ENCODE measurements at regions not wholly inside any gene's neighbourhood (a gene's known extent, or its start where the extent isn't known, plus 50 kb on each side); places are given as distances from the start of the nearest gene placed in this dataset.
"Not testable (repeated sequence)": the region's sequence is repeated elsewhere in the genome, so short reads cannot be mapped to it uniquely, and the experiment has no call there.

DNA sequence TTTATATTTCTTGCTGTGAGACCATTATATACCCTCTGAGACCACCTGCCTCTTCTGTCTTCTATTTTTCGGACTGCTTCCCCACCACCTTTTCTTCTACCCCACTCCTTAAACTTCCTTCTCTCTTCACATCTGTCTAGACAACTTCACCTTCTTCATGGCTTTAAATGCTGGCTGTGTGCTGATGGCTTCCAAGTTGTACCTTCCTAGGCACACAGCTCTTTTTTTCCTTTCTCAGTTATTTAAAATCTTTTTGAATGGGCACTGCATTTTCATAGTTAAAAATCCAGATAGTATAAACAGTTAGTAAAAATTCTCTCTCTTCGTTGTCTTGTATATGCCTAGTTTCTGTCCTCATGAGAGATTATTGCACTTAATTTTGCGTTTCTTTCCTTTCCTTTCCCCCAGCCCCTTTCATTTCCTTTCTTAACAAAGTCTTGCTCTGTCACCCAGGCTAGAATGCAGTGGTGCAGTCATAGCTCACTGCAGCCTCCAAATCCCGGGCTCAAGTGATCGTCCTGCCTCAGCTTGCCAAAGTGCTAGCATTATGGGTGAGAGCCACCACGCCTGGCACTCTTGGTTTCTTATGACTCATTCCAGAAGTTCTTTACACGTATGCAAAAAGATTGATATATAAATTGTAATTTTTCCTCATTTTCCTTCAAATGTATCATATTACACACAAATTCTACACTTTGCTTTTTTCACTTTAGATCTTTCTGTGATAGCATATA, 114.3 kb downstream of the NPIPB5 start:
- DNase-seq (ENCODE audit: low spot score) = no peak

DNA sequence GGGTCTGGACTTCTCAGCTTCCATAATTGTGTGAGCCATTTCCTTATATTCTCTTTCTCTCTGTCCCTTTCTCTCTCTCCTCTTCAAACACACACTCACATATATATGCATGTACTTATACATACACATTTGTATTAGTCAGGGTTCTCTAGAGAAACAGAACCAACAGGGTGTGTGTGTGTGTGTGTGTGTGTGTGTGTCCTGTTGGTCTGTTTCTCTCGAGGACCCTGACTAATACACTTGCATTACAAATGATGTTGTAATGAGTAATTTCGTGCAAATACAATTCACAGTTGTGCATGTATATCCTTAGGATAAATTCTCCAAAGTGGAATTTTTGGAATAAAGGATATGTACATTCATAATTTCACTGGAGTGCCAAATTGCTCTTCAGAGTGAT, 115.3 kb downstream of the NPIPB5 start:
- DNase-seq (ENCODE audit: low spot score) = no peak

DNA sequence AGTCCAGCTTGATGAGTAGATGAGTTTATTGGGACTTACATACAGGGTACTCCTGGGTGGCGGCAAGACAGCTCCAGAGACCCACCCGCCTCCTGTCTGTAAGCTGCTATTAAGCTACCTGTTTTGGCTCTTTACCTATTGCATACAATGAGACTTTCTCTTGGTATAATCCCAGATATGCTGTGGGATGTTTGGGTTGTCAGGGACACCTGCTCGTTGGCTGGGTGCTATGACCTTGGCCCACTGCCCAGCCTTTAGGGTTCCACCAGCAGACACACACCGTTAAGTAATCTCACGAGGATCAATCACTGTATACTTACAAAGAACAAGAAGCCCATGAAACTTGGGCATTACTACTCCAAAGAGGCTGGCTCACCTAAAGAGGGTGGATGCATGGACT, 116.4 kb downstream of the NPIPB5 start:
- no peak for DNase-seq (ENCODE audit: low spot score)

DNA sequence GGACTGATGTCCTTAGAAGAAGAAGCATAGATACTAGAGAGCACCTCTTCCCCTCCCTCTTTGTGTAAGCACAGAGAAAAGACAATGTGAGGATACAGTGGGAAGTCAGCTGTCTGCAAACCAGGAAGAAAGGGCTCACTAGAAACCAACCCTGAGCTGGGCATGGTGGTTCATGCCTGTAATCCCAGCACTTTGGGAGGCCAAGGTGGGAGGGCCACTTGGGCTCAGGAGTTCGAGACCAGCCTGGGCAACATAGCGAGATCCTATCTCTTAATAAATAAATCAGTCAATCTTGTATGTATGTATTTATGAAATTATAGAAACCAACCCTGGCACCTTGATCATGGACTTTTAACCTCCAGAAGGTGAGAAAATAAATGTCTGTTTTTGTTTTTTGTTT, 118.3 kb downstream of the NPIPB5 start:
- no peak for DNase-seq (ENCODE audit: low spot score)

DNA sequence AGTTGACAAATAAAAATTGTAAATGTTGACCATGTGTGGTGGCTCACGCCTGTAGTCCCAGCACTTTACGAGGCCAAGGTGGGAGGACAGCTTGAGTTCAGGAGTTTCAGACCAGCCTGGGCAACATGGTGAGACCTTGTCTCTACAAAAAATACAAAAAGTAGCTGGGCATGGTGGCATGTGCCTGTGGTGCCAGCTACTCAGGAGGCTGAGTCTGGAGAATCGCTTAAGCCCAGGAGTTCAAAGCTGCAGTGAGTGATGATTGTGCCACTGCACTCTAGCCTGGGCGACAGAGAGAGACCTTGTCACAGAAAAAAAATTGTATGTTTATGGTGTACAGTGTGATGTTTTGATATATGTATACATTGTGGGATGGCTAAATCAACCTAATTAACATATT, 119.6 kb downstream of the NPIPB5 start:
- no peak for DNase-seq (ENCODE audit: low spot score)

DNA sequence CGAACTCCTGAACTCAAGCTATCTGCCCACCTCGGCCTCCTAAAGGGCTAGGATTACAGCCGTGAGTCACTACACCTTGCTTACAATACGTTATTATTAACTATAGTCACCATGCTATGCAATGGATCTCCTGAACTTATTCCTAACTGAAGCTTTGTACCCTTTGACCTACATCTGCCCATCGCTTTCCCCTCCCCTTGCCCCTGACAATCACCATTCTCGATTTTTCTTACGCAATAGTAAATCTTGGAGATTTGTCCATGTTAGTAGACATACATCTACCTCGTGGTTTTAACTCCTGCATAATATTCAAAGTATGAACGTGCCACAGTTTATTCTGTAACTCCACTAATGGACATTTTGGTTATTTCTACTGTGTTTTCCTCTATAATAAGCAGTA, 120.6 kb downstream of the NPIPB5 start:
- DNase-seq (ENCODE audit: low spot score) = no peak

DNA sequence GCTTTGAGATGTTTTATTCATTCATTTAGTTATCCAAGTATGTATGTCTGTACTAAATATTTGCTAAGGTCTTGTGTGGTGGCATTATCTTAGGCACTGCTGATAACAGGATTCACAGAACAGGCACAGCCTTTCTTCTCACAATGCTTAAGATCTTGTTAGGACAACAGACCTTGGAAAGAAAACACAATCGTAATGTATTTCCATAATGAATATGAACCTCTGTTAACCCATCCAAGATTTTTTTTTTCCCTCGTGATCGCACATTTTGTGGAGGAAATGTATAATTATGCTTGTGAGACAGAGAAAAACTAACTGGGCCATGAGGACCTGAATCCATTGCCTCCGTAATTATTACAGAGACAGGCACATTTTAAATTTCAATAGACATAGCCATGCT, 121.9 kb downstream of the NPIPB5 start:
- no peak for DNase-seq (ENCODE audit: low spot score)

DNA sequence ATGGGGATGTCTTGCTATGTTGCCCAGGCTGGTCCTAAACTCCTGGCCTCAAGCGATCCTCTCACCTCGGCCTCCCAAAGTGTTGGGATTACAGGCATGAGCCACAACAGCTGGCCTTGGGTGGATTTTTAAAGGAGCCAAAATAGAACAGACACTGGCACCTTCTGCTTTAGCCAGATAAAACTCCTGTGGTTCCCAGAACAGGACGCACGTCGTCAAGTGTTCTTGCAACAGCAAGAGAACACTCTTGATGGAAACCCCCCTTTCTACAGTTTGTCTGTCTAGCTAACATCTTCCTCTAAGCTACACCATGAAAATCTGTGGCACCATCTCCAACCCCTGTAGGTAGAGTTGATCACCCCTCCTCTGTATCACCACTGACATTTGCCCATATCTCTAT, 122.6 kb downstream of the NPIPB5 start:
- no peak for DNase-seq (ENCODE audit: low spot score)

DNA sequence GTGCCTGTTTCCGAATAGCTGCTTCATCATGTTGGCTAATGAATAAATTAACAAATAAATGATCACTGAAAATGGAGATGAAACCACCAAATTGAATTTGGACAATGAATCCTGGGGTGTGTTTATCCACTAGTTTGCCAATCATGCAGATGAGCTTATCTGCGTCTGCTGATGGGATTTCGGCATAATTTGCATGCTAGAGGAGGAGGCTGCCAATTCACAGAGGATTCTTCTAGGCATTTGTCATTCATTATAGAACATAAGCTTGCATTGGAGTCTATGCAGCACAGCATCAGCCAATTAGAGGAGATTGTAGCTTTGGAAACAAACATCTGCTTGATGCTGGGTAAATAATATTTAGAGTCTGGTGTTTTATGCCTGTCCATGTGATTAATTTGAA, 123.1 kb downstream of the NPIPB5 start:
- DNase-seq (ENCODE audit: low spot score) = no peak

DNA sequence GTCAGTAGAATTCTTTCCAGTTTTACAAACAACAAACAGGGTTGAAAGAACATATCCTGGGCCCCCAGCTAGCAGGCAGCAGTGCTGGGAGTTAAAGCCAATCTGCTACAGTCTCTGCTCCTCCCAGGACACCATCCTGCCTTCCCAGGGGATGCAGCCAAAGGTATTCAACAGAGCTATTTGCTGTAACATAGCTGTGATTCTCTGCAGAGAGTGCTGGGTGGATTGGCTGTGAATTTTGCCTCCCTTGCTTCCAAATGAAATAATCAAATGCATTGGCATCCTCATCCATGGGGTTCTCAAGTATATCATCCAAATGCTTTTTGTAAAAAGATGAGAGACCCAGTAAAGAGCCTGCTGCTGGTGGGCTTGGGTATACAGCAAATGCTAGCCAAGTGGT, 124.3 kb downstream of the NPIPB5 start:
- no peak for DNase-seq (ENCODE audit: low spot score)

DNA sequence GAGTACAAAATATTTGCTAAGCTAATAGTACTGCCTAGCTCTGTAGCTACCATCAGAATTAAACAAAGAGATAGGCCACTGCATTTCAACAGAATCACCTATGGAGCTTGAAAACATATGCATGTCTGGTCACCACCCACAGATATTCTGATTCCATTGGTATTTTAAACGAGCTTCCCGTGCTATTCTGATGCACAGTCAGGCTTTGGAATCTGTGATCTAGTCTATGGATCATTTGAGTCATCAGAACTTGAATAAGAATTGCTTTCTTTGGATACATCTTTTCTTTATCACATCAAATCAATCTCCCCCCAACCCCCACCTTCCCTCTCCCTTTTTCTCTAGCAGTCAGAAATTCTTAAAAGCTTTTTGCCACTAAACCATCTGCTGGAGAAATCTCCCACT, 124.7 kb downstream of the NPIPB5 start:
- DNase-seq (ENCODE audit: low spot score) = no peak

DNA sequence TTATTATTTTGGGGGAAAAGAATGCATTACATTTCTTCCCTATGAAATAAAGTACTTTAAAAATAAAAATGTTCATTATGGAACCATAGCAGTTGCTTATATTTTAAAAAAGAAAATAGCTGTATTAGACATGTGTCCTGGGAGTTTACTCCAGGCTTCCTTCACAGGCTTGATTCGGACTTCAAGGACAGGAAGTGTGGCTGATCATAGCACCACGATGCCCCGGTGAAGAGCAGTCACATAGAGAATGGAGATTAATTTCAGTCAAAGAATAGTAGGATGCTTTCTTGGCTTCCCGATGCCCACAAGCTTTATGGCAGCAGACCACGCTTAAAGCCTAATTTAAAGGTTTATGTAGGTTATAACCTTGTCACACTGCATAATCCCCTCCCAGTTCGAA, 125.1 kb downstream of the NPIPB5 start:
- DNase-seq (ENCODE audit: low spot score) = no peak

DNA sequence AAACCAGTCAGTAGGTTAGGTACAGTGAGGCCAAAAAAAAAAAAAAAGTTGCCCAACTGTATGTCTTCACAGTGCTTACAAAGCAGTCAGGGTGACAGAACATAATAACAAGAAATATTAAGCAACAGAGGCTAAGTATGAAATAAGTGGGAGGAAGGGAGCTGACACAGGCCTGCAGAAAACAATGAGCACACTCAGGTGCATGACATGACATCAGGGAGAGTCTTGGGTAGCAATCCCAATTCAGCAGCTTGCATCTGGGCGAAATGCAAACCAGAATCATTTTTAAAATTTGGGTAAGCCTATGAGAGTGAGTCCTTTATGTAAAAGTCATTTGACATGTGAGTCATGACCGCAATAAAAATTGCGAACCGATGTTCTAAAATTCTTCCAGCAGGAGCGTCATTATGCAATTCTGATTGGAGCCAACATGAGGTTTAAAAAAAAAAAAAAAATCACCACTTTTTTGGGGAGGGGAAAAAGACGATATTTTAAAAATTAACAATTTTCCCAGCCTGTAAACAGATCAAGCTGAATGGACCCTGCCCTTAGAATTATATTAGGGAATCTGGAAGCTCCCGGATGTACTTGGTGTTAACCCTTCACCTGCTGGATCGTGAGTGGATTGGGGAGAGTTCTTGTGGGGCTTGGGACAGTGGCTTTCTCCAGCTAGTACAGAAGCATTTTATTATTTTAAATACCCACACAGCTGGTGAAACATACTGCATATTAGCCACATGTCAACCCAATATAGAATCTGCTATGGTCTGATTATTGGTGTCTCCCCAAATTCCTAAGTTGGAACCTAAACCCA, 127.9 kb downstream of the NPIPB5 start:
- DNase-seq (ENCODE audit: low spot score) = no peak

DNA sequence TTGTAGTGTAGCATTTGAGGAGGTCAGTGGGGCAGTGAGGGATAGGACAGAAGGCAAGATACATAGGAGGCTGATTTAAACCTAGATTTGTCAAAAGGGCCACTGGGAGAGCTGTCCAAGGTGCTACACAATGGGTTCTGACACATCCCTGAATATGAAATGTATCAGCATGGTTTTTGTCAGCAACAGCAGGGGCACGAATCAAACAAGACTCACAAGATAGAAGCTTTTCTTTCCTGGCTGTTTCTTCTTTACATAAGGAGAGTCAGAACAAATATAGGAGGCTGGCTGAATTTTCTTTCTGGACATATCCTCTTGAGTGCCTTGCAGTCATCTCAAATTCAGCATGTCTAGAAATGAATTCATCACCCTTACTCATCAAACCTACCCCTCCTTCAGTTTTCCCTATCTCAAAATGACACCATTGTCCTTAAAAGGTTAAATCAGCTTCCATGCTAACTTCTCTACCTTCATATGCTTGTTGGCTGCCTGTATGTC, 130.5 kb downstream of the NPIPB5 start:
- DNase-seq (ENCODE audit: low spot score) = no peak

DNA sequence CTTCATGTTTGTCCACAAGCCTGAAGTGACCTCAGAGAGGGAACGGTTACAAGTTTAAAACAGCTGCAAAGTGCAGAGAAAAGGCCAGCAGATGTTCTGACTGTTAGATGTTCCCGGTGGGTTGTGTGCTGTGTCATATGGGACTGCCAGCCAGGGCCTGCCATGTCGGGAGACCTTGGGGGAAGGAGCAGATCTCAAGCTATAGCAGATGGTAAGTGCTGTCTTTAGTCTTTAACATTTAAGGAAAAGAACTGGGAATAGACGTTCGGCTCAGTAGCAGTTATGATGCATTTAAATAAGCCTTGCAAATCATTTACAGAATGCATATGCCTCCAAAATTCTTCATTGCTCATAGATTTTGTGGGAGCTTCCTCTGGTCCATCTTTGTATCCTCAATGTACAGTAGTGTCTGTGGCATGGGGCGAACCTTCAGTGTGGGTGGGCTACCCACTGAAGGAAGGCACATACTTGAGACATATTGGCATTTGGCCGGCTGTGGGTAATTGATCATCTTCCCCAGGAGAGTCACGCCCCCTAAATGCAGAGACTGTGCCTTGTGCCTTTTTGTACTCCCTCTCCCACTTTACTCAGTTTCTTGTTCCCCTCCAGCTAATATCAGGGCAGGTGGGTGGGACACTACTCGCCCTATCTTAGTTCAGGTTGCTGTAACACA, 131.9 kb downstream of the NPIPB5 start:
- no peak for DNase-seq (ENCODE audit: low spot score)

DNA sequence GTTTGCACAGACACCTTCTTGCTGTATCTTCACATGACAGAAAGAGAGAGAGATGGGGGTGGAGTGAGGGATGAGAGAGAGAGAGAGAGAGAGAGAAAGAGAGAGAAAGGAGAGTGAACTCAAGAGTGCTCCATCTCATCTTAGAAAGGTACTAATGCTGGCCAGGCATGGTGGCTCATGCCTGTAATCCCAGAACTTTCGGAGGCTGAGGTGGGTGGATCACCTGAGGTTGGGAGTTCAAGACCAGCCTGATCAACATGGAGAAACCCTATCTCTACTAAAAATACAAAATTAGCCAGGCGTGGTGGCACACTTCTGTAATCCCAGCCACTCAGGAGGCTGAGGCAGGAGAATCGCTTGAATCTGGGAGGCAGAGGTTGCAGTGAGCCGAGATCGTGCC, 132.5 kb downstream of the NPIPB5 start:
- not testable (repeated sequence) for DNase-seq (ENCODE audit: low spot score)

DNA sequence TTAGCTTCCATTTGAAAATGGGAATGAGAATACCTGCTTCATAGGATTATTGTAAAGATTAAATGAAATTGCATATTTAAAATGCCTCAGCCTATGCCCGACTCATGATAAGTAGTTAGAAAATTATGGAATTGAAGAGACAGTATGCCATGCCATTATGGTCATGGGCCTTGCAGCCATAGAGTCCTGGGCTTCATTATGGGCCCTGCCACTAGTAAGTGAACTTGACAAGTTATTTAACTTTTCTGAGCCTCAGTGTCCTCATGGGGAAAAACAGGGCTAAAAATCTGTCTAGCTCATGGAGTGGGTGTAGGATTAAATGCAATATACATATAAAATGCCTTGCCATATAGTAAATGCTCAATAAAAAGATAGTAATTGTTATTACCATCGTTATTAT, 133.2 kb downstream of the NPIPB5 start:
- no peak for DNase-seq (ENCODE audit: low spot score)

DNA sequence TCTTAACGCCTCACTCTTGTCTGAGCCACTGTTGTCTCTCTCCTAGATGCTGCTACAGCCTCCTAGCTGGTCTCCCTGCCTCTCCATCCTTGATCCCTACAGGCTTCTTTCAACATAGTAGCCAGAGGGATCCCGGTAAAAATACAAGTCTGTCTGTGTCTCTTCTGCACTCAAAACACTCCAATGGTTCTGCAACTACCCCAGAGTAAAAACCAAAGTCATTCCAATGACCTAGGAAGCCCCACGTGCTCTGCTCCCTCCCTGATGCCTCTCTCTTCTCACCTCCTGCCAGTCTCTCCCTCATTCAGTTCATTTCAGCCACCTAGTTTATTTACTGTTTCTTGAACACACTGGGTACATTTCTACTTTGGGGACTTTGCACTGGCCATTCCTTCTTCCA, 135.2 kb downstream of the NPIPB5 start:
- no peak for DNase-seq (ENCODE audit: low spot score)

DNA sequence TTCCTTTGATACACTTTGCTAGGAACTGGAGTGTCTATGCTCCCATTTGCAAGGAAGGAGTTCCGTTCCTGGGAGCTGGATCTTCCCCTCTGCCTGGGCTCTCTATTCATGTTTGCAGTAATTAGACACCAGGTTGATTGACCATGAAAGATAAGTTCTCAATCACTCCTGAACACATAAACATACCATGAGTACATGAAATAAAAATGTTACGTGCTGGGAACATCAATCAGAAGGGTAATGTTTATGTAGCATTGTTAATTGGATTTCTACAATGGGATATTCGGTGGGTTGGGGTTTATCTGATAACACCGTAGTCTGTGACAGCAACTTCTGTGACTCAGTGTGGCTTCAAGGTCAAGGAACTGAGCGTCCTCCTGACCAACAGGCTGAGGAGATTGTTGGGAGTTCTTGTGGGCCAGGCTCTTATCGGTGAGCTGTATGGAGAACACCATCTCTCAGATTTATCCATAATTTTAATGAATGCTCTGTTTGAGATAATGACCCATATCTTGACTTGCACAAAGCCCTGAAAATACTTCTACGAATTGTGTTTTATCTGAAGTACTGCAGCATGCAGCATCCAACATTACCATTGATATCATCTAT, 136.4 kb downstream of the NPIPB5 start:
- DNase-seq (ENCODE audit: low spot score) = no peak

DNA sequence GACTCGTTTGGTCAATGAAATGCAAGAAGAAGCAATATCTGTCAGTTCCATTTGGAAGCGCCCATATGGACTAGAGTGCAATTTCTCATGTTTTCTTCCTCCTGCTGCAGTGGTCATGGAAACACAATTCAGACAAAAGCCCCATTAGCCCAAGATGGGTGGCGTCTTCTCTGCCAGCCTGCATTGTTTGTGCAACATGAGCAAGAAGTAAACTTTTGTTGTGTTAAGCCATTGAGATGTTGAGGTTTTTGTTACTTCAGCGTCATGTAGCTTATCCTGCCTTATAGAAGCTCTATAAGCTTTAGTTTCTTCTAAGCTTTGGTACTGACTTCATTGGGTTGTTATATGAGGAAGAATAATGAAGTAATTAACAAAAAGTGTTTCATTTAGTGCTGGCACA, 137.4 kb downstream of the NPIPB5 start:
- DNase-seq (ENCODE audit: low spot score) = no peak

DNA sequence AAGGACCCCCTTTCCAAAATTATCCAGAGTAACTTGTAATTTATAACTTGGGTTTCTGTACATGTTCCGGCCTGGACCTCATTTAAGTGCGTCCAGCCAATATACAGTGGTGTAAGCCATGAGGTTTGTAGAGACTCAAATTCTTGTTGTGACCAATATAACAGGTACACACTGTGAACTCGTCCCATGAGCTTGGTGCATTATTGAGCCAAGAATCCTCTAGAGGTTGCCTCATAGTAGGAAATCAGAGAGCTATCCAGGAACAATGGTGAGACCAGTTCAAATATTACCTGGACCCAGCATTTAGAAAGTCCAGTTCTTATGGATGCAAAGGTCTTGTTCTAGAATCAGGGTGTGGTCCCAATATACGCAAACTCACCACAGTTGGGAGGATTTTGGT, 138.2 kb downstream of the NPIPB5 start:
- DNase-seq (ENCODE audit: low spot score) = no peak

All from mesenteric fat pad (tissue), 1 donor.